GM03348 (cell line): ENCODE measurements at regions not wholly inside any gene's neighbourhood (a gene's known extent, or its start where the extent isn't known, plus 50 kb on each side); places are given as distances from the start of the nearest gene placed in this dataset.

Experiments used
- DNase-seq: peaks from one replicate; pipeline ENCODE4 v3.0.0; 2012; ENCODE audit warnings: low spot score

DNA sequence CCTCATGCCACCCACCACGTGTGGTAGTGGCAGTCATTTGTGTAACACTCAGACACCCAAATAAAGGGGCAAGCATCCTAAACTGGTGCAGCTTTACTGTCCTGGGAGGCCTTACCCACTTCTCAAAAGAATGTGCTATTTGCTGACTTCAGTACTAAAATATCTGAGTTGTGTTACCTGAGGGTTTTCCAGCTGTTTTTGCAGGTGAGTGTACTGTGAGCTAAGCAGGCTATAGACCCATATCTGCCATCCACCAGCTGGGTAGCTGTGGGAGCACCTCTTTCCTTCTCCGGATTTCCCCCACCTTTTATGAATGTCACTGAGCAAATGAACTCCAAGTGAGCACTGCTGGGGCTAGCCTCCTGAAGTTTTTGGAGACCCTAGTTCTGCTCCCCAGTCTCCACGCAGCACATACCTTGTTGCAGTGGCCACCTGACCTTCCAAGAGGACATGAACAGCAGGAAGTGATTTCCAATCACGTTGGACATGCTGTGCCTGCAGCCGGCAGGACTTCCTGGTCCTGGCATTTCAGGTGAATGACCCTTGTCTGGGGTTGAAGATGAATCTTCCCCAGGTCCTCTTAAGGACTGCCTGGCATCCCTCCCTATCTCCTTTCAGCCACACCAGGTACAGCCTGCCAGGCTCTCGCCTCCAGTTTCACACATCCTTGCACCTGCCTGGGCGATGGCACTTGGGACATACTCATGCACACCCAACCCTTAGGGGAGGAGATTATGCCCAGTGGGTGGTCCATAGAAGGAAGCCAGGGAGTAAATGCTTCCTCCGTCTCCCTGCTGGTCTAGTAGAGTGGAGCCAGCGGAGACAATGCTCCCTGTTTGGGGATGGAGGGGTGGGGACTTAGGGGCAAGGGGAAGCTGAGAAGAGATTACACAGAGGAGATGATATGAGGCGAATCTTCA, 109.5 kb upstream of the SPATA13 start:
- no peak for DNase-seq

DNA sequence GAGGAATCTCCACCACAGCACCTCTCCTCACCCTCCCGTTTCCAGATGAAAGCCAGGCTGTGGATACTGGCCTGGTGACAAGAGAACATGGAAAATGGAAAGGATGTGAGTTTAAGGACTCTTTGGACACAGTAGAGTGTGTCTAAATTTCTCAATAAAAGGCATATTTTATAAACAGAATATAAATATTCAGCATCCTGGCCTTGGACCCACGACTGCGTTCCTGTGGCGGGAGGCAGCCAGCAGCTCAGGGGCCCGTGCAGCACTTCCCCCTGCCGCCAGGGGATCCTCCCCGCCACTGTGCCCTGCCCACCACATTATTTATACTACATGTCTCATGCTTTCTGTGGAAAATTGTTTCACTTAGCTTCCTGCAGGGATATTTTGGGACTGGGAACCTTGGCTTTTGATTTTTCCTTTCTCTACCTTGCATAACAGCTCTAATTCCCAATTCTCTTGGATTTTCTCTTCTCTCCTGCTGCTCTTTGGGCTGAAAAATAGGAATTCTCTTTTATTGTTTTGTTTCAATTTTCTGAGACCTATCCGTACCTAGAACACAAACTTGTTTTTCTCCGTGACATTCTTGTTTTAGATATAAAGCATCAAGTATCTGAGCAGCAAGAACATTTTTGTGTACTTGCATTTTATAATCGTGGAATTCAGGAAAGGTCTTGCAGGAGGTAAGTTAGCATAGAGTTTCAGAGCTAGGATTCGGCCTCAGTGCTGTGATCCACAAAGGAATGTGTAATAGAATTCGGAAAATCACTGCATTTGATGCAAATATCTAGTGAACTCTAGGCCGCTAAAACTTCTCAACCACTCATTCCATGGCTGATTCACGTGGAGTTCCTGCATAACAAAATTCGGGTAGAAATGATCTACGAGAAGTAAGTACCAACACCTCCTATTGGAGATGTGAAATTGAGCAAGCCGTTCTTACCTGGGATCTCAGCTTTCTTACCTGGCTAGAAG, 107.7 kb upstream of the SPATA13 start:
- DNase-seq = peak; percentile 73

DNA sequence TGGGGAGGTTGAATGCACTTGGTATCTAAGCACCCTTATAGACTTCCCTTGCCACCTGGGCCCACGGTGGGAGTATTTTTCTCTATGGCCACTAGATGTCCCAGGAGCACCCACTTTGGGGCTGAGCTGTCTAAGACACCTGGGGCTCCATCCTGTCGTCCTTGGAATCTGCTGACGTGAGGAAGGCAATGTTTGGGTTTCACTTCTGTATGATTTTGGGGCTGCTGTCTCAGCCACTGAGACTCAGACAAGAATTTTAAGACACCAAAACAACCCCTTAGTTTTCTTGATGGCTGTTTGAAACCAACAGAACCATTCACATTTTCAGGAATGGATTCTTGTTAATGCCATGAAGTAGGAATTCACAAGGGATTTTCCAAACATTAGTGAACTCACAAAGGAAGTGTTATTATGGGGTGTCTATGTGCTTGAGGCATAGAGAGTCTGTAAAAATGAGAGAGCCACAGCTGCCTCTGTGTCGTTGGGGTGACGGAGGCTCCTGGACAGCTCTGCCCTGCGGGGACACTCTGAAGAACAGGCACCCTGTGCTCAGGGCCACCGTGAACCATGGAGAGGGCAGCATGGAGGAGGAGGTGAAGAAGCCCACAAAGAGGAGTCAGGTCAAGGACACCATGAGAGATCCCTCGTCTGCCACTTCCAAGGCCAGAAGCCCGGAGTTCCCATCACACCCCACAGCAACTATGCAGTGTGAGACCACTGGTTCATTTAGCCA, 106.8 kb upstream of the SPATA13 start:
- peak; percentile 68 for DNase-seq

DNA sequence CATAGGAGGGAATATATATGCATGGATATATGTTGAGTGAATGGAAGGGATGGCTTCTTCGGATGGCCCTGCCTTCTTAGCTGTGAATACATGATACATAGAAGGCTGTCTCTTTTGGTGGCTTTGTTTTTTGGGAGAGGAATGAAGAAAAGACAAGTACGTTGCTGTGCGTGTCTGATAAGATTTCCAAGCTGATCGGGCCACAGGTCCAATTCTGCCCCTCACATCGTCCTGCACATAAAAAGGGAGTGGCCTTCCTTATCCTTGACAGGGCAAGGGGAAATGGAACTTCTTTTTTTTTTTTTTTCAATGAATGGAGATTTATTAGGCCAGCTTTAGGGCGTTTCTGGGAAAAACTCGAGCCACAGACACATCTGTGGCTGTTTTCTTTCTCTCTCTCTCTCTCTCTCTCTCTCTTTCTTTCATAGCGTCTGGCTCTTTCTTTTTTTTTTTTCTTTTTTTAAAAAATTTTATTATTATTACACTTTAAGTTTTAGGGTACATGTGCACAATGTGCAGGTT, 103.8 kb upstream of the SPATA13 start:
- DNase-seq = no peak

DNA sequence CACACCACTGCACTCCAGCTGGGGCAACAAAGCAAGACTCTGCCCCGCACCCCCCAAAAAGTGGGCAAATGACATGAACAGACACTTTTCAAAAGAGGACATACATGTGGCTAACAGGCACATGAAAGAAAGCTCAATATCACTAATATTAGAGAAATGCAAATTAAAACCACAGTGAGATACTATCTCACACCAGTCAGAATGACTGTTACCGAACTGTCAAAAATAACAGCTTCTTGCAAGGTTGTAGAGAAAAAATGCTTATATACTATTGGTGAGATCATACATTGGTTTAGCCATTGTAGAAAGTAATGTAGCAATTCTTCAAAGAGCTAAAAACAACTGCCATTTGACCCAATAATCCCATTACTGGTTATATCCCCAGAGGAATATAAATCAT, 99.5 kb upstream of the SPATA13 start:
- DNase-seq = no peak

DNA sequence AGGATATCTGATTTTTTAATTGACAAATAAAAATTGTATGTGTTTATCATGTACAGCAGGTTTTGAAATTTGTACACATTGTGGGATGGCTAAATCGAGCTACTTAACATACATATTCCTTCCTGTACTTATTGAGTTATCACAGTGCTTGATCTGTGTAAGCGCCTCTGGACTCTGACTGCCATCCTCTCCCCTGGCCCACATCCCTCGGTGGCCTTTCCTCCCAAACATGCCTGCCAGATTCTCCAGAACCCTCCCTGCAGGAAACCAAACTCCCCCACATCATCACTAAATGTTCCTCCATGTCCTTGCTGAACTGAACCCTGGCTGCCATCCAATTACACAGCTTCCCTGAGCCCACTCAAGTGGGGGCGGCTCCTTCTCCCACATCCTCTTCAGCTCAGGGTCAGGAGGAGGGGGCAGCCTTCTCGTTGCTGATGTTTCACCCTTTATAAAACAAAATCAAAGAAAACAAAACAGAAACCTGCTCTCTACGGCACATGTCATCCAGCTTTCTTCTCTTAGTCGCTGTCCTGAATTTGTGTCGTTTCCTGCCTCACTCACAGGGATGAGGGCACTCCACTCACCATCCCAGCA, 97.1 kb upstream of the SPATA13 start:
- no peak for DNase-seq

DNA sequence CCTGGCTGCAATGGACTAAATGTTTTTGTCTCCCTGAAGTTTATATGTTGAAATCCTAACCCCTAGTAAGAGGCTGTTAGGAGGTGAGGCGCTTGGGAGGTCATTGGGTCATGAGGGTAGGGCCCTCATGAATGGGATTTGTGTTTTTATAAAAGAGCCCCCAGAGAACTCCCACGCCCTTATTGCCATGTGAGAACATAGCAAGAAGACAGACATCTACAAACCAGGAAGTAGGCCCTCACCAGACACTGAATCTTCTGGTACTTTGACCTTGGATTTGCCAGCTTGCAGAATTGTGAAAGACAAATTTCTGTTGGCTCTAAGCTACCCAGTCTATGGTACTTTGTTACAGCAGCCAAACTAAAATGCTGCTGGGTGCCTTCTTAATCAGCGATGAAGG, 96.1 kb upstream of the SPATA13 start:
- no peak for DNase-seq

DNA sequence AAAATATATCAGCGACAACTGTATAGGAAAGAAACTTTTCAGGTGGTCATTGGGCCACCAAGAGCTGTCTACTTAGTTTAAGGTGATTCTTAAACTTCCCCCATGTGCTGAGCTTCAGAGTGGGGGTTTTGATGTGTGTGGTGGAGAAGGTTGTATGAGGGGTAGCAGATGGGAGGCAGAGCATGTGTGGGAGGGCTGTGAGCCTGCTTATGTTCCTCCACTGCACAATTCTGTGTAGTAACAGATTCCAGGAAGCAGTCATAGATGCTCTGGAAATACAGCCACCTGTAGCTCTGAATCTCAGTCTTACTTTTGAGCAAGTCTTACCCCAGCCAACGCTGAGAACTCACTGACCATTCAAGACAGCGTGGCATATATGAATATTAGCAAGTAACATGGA, 95.3 kb upstream of the SPATA13 start:
- no peak for DNase-seq

DNA sequence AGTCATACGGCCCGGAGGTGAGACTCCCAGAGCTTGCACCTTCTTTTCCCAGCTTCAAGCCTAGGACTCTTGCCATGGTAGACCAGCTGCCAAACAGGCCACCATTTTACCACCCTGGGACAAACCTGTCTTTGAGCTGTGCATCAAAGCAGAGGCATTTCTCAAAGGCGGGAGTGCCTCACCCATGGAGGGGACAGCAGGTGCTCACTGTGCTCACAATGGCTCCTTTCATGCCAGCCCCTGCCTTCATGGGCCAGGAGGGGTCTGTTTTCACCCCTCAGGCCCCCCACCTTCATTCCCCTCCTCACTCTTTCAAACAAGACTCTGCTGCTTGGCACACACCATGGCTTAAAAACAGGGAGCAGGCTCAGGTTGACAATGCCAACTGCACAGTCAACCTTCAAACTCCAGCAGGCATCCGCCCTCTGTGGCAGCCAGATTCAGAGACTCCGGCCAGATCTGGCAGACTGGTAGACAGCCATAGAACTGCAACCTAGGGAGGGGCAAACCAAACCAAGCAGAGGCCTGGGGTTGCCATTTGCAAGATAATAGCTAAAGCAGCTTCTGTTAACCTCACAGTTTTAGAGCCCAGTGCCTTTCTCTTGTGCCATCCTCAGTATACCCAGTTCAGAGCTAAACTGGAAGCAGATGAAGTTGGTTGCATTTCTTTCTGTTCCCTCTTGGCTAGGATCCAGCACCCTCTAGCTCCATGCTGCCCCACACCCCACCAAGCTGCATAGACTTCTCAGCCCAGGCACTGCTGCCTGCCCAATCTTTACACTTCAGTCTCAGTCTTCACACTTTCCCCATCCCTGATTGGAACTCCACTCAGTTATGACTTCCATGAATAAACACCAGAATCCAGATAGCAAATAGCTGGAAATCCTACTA, 93.9 kb upstream of the SPATA13 start:
- DNase-seq = no peak

DNA sequence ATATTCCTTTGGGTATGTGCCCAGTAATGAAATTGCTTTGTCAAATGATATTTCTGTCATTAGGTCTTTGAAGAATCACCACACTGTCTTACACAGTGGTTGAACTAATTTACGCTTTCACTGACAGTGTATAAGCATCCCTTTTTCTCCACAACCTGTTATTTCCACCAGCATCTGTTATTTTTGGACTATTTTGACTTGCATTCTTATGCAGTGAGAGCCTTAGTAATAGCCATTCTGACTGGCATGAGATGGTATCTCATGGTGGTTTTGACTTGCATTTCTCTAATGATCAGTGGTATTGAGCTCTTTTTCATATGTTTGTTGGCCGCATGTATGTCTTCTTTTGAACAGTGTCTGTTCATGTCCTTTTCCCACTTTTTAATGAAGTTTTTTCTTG, 92.0 kb upstream of the SPATA13 start:
- no peak for DNase-seq

DNA sequence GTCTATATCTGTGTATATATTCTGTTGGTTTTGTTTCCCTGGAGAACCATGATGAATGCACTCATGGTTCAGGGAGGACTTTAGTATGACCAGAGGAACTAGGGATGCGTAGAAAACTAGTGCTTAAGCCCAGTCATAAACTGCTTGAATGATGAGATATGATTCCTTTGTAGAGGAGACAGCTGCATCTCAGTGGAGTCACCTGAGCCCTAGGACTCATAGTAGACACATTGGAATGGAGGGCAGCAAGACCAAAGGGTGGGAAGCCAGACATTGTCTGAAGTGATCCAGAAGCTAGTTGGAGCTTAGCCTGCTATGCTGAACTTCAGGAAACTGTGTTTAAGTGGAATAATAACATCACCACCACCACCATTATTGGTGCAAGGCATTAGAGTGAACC, 89.5 kb upstream of the SPATA13 start:
- no peak for DNase-seq

DNA sequence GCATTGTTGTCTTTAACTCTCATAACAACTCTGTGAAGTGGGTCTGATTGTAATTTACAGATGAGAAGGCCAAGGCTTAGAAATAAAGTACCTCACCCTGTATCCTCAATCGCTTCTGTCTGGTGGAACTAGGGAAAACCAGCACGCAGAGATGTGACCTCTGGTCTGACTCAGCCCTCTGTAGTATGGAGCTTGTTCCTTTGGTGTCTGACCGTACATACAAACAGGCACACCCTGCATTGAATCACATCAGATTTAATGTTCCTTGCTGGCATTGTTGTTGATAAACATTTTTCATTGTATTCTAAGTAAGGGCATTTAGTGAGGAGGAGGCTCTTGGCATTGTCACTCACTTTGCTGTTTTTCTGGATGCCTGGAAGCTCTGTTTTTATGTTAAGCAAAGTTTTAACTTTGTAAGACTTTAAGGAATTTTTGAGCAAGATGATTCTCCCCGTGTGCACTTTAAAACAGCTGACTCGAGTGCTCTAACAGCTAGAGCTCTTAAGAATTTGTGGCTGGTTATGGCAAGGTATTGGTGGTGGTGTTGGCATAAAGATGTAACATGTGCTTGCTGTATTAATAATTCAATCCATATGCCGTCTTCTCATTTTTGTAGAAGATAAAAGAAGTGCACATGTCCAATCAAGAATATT, 89.0 kb upstream of the SPATA13 start:
- DNase-seq = peak; percentile 72

DNA sequence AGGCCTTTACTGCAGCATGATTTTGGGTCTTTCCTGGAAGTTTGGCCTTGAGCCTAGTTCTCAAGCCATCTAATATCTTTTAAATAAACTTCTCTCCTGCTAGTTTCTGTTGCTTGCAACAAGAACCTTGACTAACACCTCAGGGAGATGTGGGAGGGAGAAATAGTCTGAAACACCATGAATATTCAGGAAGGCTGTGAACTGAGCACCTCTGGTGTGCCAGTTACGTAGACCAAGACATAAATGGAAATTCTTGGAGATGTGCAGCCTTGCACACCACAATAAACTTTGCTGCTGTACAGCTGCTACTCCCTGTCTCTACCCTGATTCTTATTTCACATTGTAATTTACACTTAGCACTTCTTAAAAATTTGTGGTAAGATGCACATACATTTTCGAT, 86.9 kb upstream of the SPATA13 start:
- no peak for DNase-seq

DNA sequence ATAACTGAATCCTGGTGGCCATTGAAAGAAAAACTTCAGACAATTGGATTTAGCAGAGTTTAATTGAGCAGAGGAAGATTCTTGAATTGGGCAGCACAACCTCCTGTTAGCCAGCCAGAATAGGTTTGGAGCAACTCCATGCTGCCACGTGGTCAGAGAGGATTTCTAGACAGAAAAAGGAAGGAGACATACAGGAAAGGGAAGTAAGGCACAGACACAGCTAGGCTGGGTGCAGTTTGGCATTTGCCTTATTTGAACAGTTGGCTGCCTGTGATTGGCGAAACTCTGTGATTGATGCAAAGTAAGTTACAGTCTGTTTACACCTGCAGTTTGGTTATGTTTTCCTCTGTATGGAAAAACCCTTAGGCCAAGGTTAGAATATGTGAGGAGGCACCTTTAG, 85.8 kb upstream of the SPATA13 start:
- DNase-seq = no peak

DNA sequence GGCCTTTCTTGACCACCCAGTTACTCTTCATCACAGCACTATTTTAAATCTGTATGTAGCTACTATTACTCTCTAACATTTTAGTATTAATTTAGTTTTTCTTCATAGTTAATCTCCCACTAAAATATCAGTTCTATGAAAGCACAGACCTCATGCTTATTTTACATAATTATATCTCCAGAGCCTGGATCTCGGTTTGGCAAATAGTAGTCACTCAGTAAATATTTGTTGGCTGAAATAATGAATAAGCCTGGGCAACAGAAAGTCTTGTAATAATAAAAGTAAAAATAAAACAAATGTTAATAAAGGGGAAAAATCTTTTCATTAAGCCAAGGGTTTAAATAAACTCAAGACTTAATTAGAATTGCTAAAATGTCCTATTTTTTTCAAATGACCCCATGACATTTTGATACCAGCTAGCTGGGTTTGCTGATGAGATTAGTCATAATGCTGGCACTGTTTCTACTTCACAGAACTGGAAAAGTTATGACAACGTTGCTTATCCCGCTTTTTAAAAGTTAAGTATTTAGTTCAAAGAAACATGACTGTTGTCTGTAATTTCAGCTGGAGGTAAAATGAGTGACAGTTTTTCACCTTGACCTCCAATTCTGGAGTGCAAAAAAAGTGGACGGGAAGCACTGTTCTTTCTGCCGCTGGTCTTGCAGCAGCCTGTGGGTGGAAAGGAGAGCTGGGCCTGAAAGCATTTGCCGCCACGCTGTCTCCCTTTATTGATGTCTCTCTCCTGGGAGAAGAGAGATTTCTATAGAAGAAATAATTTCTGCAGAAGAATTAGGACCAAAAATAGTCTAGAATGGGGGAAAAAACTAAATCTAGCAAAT, 85.2 kb upstream of the SPATA13 start:
- no peak for DNase-seq

DNA sequence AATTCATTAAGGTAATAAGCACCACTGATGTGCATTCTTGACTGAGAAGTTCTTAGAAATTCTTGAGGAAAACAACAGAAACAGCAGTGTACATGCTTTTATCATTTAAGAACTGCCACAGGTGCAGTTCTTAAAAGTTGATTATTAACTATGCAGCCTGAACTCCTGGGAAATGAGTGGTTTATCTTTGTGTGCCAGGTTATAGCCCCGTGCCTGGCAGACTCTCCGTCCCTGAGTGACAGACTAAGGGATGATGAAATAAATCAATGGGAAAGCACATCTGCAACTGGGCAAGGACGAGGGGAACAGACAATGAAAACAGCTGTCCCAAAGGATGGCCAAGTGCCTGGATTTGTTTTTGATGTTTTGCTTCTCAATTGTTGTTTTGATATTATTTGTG, 84.4 kb upstream of the SPATA13 start:
- no peak for DNase-seq

DNA sequence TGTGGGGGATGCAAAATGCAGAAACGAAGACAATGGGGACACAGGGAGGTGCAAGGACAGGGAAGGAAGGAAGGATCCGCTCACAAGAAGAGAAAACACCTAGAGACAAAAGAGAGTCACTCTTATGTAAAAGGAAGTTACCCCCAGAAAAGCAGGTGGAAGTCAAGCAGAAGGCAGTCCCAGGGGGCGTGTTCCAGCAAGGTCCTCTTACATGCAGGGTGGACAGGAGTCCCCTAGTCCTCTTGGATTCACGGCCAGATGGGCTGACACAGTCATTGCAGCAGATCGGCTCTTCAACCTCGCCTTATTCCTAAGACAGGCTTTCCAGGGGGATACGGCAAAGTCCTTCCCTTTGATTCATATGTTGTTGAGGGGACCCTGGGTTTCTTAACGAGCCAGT, 83.9 kb upstream of the SPATA13 start:
- DNase-seq = no peak

DNA sequence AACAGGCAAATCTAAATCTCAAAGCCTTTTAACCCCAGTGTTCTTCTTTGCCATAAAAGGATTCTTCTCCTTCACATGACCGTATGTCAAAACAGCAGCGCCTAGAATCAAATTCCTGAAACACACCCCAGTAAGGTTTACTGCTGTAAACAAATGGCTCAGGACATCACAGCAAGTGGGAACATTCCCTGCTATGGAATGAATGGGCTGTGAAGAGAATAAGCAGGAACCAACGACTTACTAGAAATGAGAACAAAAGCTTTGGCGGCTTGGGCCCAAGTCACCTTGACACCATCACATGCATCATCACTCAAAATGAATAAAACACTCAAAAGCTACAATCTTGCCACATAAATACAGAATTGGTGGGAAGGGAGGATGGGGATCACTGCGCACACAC, 80.4 kb upstream of the SPATA13 start:
- no peak for DNase-seq

DNA sequence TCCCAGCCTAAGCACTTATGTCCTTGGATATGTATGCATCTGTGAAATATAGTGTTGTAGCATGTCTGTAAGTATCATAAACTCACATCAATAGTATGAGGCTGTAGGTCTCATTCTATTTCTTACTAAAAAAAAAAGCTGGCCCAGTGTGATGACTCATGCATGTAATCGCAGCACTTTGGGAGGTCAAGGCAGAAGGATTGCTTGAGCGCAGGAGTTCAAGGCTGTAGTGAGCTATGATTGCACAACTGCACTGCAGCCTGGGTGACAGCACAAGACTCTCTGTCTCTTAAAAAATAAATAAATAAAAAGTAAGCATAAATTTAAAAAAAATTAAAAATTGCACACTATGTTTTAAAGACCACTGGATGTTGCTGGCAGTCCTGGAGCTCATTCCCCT, 79.1 kb upstream of the SPATA13 start:
- DNase-seq = no peak
